ENCODE measurements at regions not wholly inside any gene's neighbourhood (a gene's known extent, or its start where the extent isn't known, plus 50 kb on each side); places are given as distances from the start of the nearest gene placed in this dataset.

- Histone ChIP-seq H3K27ac (ENCODE audit: insufficient read depth, low read length, poor library complexity, severe bottlenecking) (no peak overlapping the region), H3K4me3 (ENCODE audit: insufficient read depth, low read depth, low read length, poor library complexity, severe bottlenecking) (no peak overlapping the region), H3K36me3 (ENCODE audit: control insufficient read depth, insufficient read depth, low read length) (no peaks in the 10 kb centered on the region), H3K27me3 (replicated peaks; ENCODE audit: control insufficient read depth, insufficient read depth, low read length, poor library complexity, severe bottlenecking) (no peaks in the 10 kb centered on the region), H3K9me3 (ENCODE audit: control insufficient read depth, low read length) (no peaks in the 10 kb centered on the region), H3K4me1 (ENCODE audit: control insufficient read depth, insufficient read depth, low read length, poor library complexity, severe bottlenecking) (no peaks in the 10 kb centered on the region)
- peak in 1 of 3 donors; percentile 12 for DNase-seq
Observed at GRCh38 chr12:14185427-14186192, 179.9 kb upstream of the ATF7IP start.

GRCh38 chr12:14186193-14186502, 179.3 kb upstream of the ATF7IP start:
- Histone ChIP-seq H3K27ac (ENCODE audit: insufficient read depth, low read length, poor library complexity, severe bottlenecking) (no peak overlapping the region), H3K4me1 (ENCODE audit: control insufficient read depth, insufficient read depth, low read length, poor library complexity, severe bottlenecking) (no peaks in the 10 kb centered on the region), H3K9me3 (ENCODE audit: control insufficient read depth, low read length) (no peaks in the 10 kb centered on the region), H3K27me3 (replicated peaks; ENCODE audit: control insufficient read depth, insufficient read depth, low read length, poor library complexity, severe bottlenecking) (no peaks in the 10 kb centered on the region), H3K4me3 (ENCODE audit: insufficient read depth, low read depth, low read length, poor library complexity, severe bottlenecking) (no peak overlapping the region), H3K36me3 (ENCODE audit: control insufficient read depth, insufficient read depth, low read length) (no peaks in the 10 kb centered on the region)
- no peak for DNase-seq

- no peaks in the 10 kb centered on the region for H3K36me3 ChIP-seq (ENCODE audit: control insufficient read depth, insufficient read depth, low read length)
- H3K4me1 ChIP-seq (ENCODE audit: control insufficient read depth, insufficient read depth, low read length, poor library complexity, severe bottlenecking): no peaks in the 10 kb centered on the region
- no peak overlapping the region for H3K4me3 ChIP-seq (ENCODE audit: insufficient read depth, low read depth, low read length, poor library complexity, severe bottlenecking)
- no peaks in the 10 kb centered on the region for H3K27me3 ChIP-seq (replicated peaks; ENCODE audit: control insufficient read depth, insufficient read depth, low read length, poor library complexity, severe bottlenecking)
- H3K9me3 ChIP-seq (ENCODE audit: control insufficient read depth, low read length): no peaks in the 10 kb centered on the region
- H3K27ac ChIP-seq (ENCODE audit: insufficient read depth, low read length, poor library complexity, severe bottlenecking): no peak overlapping the region
- DNase-seq: no peak
Observed at GRCh38 chr12:14187002-14187401, 178.5 kb upstream of the ATF7IP start.

- H3K27me3 ChIP-seq (replicated peaks; ENCODE audit: control insufficient read depth, insufficient read depth, low read length, poor library complexity, severe bottlenecking): no peaks in the 10 kb centered on the region
- no peaks in the 10 kb centered on the region for H3K36me3 ChIP-seq (ENCODE audit: control insufficient read depth, insufficient read depth, low read length)
- H3K4me3 ChIP-seq (ENCODE audit: insufficient read depth, low read depth, low read length, poor library complexity, severe bottlenecking): no peak overlapping the region
- H3K9me3 ChIP-seq (ENCODE audit: control insufficient read depth, low read length): no peaks in the 10 kb centered on the region
- DNase-seq: no peak
- H3K27ac ChIP-seq (ENCODE audit: insufficient read depth, low read length, poor library complexity, severe bottlenecking): no peak overlapping the region
- no peaks in the 10 kb centered on the region for H3K4me1 ChIP-seq (ENCODE audit: control insufficient read depth, insufficient read depth, low read length, poor library complexity, severe bottlenecking)
Observed at GRCh38 chr12:14187966-14188365, 177.5 kb upstream of the ATF7IP start.

GRCh38 chr12:14188744-14189143, 176.7 kb upstream of the ATF7IP start:
- H3K36me3 ChIP-seq (ENCODE audit: control insufficient read depth, insufficient read depth, low read length): no peaks in the 10 kb centered on the region
- no peaks in the 10 kb centered on the region for H3K9me3 ChIP-seq (ENCODE audit: control insufficient read depth, low read length)
- no peak overlapping the region for H3K27ac ChIP-seq (ENCODE audit: insufficient read depth, low read length, poor library complexity, severe bottlenecking)
- no peak overlapping the region for H3K4me3 ChIP-seq (ENCODE audit: insufficient read depth, low read depth, low read length, poor library complexity, severe bottlenecking)
- no peaks in the 10 kb centered on the region for H3K27me3 ChIP-seq (replicated peaks; ENCODE audit: control insufficient read depth, insufficient read depth, low read length, poor library complexity, severe bottlenecking)
- DNase-seq: no peak
- H3K4me1 ChIP-seq (ENCODE audit: control insufficient read depth, insufficient read depth, low read length, poor library complexity, severe bottlenecking): no peaks in the 10 kb centered on the region

- Histone ChIP-seq H3K4me1 (ENCODE audit: control insufficient read depth, insufficient read depth, low read length, poor library complexity, severe bottlenecking) (no peaks in the 10 kb centered on the region), H3K27me3 (replicated peaks; ENCODE audit: control insufficient read depth, insufficient read depth, low read length, poor library complexity, severe bottlenecking) (no peaks in the 10 kb centered on the region), H3K27ac (ENCODE audit: insufficient read depth, low read length, poor library complexity, severe bottlenecking) (no peak overlapping the region), H3K9me3 (ENCODE audit: control insufficient read depth, low read length) (no peaks in the 10 kb centered on the region), H3K36me3 (ENCODE audit: control insufficient read depth, insufficient read depth, low read length) (no peaks in the 10 kb centered on the region), H3K4me3 (ENCODE audit: insufficient read depth, low read depth, low read length, poor library complexity, severe bottlenecking) (no peak overlapping the region)
- DNase-seq: no peak
Observed at GRCh38 chr12:14190694-14191093, 174.8 kb upstream of the ATF7IP start.

- no peaks in the 10 kb centered on the region for H3K9me3 ChIP-seq (ENCODE audit: control insufficient read depth, low read length)
- H3K36me3 ChIP-seq (ENCODE audit: control insufficient read depth, insufficient read depth, low read length): no peaks in the 10 kb centered on the region
- no peaks in the 10 kb centered on the region for H3K27me3 ChIP-seq (replicated peaks; ENCODE audit: control insufficient read depth, insufficient read depth, low read length, poor library complexity, severe bottlenecking)
- H3K4me1 ChIP-seq (ENCODE audit: control insufficient read depth, insufficient read depth, low read length, poor library complexity, severe bottlenecking): no peaks in the 10 kb centered on the region
- DNase-seq: no peak
- no peak overlapping the region for H3K27ac ChIP-seq (ENCODE audit: insufficient read depth, low read length, poor library complexity, severe bottlenecking)
- H3K4me3 ChIP-seq (ENCODE audit: insufficient read depth, low read depth, low read length, poor library complexity, severe bottlenecking): no peak overlapping the region
Observed at GRCh38 chr12:14191612-14192011, 173.9 kb upstream of the ATF7IP start.

GRCh38 chr12:14193639-14194038, 171.8 kb upstream of the ATF7IP start:
- Histone ChIP-seq H3K36me3 (ENCODE audit: control insufficient read depth, insufficient read depth, low read length) (no peaks in the 10 kb centered on the region), H3K9me3 (ENCODE audit: control insufficient read depth, low read length) (no peaks in the 10 kb centered on the region), H3K27ac (ENCODE audit: insufficient read depth, low read length, poor library complexity, severe bottlenecking) (no peak overlapping the region), H3K4me3 (ENCODE audit: insufficient read depth, low read depth, low read length, poor library complexity, severe bottlenecking) (no peak overlapping the region), H3K4me1 (ENCODE audit: control insufficient read depth, insufficient read depth, low read length, poor library complexity, severe bottlenecking) (no peaks in the 10 kb centered on the region), H3K27me3 (replicated peaks; ENCODE audit: control insufficient read depth, insufficient read depth, low read length, poor library complexity, severe bottlenecking) (no peaks in the 10 kb centered on the region)
- no peak for DNase-seq

- H3K27ac ChIP-seq (ENCODE audit: insufficient read depth, low read length, poor library complexity, severe bottlenecking): no peak overlapping the region
- H3K9me3 ChIP-seq (ENCODE audit: control insufficient read depth, low read length): no peaks in the 10 kb centered on the region
- H3K36me3 ChIP-seq (ENCODE audit: control insufficient read depth, insufficient read depth, low read length): no peaks in the 10 kb centered on the region
- no peak for DNase-seq
- H3K4me3 ChIP-seq (ENCODE audit: insufficient read depth, low read depth, low read length, poor library complexity, severe bottlenecking): no peak overlapping the region
- H3K27me3 ChIP-seq (replicated peaks; ENCODE audit: control insufficient read depth, insufficient read depth, low read length, poor library complexity, severe bottlenecking): no peaks in the 10 kb centered on the region
- H3K4me1 ChIP-seq (ENCODE audit: control insufficient read depth, insufficient read depth, low read length, poor library complexity, severe bottlenecking): no peaks in the 10 kb centered on the region
Observed at GRCh38 chr12:14194572-14194971, 170.9 kb upstream of the ATF7IP start.

GRCh38 chr12:14199455-14200198, 165.9 kb upstream of the ATF7IP start:
- Histone ChIP-seq H3K4me1 (ENCODE audit: control insufficient read depth, insufficient read depth, low read length, poor library complexity, severe bottlenecking) (no peaks in the 10 kb centered on the region), H3K36me3 (ENCODE audit: control insufficient read depth, insufficient read depth, low read length) (no peaks in the 10 kb centered on the region), H3K9me3 (ENCODE audit: control insufficient read depth, low read length) (no peaks in the 10 kb centered on the region), H3K27ac (ENCODE audit: insufficient read depth, low read length, poor library complexity, severe bottlenecking) (no peak overlapping the region), H3K27me3 (replicated peaks; ENCODE audit: control insufficient read depth, insufficient read depth, low read length, poor library complexity, severe bottlenecking) (no peaks in the 10 kb centered on the region), H3K4me3 (ENCODE audit: insufficient read depth, low read depth, low read length, poor library complexity, severe bottlenecking) (no peak overlapping the region)
- DNase-seq: no peak
